ENCODE measurements at regions not wholly inside any gene's neighbourhood (a gene's known extent, or its start where the extent isn't known, plus 50 kb on each side); places are given as distances from the start of the nearest gene placed in this dataset.

DNA sequence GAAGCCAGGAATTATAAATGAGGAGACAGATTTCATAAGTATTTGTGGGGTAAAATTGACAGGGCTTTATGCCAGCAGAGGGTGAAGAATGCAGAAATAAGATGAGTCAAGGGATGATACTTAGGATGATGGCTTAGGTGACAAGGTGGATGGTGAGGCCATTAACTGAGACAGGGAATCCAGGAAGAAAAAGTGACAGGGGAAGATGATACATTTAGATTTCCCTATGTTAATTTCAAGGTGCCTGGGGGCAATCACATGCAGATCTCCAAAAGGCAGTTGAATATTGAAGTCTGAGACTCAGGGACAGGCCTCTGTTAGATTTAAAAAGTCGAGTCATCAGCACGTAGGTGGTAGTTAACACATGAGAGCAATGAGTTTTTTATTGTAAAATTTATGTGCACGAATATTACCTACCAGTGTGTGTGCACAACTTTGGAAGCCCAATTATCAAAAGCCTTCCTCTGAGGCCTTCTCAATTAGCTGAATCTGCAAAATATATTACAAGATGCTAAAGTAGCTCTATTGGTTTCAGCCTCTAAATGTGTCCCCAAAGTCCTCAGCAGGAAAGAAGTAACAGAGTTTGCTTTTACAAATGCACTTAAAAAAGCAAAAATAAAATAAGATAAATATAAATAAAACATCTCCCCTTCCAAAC, 67.9 kb upstream of the CHL1 start:
- Mint-ChIP-seq H3K27me3 (ENCODE audit: low read depth) (peaks cover 5% of the 10 kb centered on the region; the same call in 1 of the 2 replicates), H3K36me3 (peaks cover 79% of the 10 kb centered on the region), H3K9me3 (peaks cover 92% of the 10 kb centered on the region), H3K4me1 (no peaks in the 10 kb centered on the region), H3K27ac (no peak overlapping the region), H3K4me3 (no peak overlapping the region)
- TF ChIP-seq NR1H2 (CRISPR knock-in tag; IDR thresholded peaks at IDR 0.05) (no peak), ZNF423 (CRISPR knock-in tag; IDR thresholded peaks at IDR 0.05) (no peak), CREM (CRISPR knock-in tag; IDR thresholded peaks at IDR 0.05) (no peak), ATF3 (CRISPR knock-in tag; conservative IDR thresholded peaks at IDR 0.05) (no peak)
- no peak for ATAC-seq
- ChIA-PET POLR2A (no interaction called here), CTCF (no interaction called here)
- DNase-seq (ENCODE audit: low spot score), result no peak

DNA sequence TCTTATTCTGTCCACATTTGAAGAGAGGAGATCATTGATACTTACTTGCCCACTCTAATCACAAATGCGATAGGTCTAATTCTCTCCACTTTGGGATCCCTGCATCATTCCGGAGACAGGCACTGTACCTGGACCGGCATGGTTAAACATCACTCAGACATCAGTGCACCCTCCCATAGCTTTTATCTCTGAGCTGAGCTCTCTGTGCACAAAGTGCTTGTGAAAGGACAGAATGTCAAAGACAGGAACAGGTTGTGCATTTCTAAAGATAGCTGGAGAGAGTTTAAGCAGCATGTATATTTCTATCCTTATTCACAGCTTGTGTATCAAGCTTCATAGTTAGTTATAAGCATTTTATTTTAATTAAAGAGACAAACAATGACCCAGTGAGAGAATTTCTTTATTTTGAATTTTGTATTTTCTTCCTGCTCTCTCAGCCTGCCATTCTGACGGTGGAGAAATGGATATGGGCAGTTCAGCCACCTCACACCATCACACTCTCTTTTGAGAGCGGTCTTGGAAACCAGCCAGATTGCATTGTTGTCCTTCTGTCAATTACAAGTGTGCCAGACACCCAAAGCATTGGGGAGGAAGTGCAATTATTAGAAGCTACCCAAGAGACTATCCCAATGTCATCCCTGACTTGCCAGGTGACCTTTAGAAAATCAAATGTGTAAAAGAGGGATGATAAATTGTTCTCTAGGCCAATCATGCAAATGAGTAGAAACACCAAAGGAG, 65.2 kb upstream of the CHL1 start:
- peaks cover 57% of the 10 kb centered on the region for H3K36me3 Mint-ChIP-seq
- no peaks in the 10 kb centered on the region for H3K4me1 Mint-ChIP-seq
- no peak for TF ChIP-seq ATF3 (CRISPR knock-in tag; conservative IDR thresholded peaks at IDR 0.05)
- TF ChIP-seq, protein P1, sequence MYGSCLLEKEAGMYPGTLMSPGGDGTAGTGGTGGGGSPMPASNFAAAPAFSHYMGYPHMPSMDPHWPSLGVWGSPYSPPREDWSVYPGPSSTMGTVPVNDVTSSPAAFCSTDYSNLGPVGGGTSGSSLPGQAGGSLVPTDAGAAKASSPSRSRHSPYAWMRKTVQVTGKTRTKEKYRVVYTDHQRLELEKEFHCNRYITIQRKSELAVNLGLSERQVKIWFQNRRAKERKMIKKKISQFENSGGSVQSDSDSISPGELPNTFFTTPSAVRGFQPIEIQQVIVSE (CRISPR knock-in tag; IDR thresholded peaks at IDR 0.05; ENCODE audit: borderline replicate concordance), result no peak
- TF ChIP-seq TEAD4 (CRISPR knock-in tag; IDR thresholded peaks at IDR 0.05), result no peak
- TF ChIP-seq, protein P2, sequence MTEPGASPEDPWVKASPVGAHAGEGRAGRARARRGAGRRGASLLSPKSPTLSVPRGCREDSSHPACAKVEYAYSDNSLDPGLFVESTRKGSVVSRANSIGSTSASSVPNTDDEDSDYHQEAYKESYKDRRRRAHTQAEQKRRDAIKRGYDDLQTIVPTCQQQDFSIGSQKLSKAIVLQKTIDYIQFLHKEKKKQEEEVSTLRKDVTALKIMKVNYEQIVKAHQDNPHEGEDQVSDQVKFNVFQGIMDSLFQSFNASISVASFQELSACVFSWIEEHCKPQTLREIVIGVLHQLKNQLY (CRISPR knock-in tag; IDR thresholded peaks at IDR 0.05), result no peak
- TF ChIP-seq TCF7 (CRISPR knock-in tag; IDR thresholded peaks at IDR 0.05; ENCODE audit: low read depth), result no peak
- TF ChIP-seq, protein P3, sequence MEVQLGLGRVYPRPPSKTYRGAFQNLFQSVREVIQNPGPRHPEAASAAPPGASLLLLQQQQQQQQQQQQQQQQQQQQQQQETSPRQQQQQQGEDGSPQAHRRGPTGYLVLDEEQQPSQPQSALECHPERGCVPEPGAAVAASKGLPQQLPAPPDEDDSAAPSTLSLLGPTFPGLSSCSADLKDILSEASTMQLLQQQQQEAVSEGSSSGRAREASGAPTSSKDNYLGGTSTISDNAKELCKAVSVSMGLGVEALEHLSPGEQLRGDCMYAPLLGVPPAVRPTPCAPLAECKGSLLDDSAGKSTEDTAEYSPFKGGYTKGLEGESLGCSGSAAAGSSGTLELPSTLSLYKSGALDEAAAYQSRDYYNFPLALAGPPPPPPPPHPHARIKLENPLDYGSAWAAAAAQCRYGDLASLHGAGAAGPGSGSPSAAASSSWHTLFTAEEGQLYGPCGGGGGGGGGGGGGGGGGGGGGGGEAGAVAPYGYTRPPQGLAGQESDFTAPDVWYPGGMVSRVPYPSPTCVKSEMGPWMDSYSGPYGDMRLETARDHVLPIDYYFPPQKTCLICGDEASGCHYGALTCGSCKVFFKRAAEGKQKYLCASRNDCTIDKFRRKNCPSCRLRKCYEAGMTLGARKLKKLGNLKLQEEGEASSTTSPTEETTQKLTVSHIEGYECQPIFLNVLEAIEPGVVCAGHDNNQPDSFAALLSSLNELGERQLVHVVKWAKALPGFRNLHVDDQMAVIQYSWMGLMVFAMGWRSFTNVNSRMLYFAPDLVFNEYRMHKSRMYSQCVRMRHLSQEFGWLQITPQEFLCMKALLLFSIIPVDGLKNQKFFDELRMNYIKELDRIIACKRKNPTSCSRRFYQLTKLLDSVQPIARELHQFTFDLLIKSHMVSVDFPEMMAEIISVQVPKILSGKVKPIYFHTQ (CRISPR knock-in tag; IDR thresholded peaks at IDR 0.05), result no peak
- no peak for TF ChIP-seq SMAD3 (CRISPR knock-in tag; IDR thresholded peaks at IDR 0.05; ENCODE audit: borderline replicate concordance)
- TF ChIP-seq ATF1 (CRISPR knock-in tag; IDR thresholded peaks at IDR 0.05), result no peak
- TF ChIP-seq JUN (CRISPR knock-in tag; IDR thresholded peaks at IDR 0.05), result no peak
- peaks cover 74% of the 10 kb centered on the region for H3K9me3 Mint-ChIP-seq
- CTCF ChIA-PET, result no interaction called here
- ATAC-seq (no peak), DNase-seq (ENCODE audit: low spot score) (no peak)
- peaks cover 5% of the 10 kb centered on the region; the same call in 1 of the 2 replicates for H3K27me3 Mint-ChIP-seq (ENCODE audit: low read depth)
- no peak overlapping the region for H3K4me3 Mint-ChIP-seq
- H3K27ac Mint-ChIP-seq, result no peak overlapping the region
- POLR2A ChIA-PET, result no interaction called here

DNA sequence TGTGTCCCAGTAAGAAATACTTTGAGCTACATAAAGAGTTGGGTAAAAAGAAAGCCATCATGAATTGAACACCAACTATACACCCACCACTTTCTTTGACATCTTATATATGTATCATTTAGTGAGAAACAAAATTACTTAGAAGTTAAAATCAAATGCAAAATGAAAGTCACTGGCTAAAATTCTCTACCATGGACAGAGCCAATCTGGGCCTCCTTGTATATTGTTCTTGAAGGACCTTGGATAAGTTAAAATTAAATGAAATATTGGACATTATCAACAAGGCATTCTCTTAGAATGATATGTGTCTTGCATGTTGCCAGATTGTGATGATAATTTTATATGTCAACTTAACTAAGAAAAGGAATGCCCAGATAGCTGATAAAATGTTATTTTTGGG, 64.2 kb upstream of the CHL1 start:
- H3K27ac Mint-ChIP-seq, result no peak overlapping the region
- POLR2A ChIA-PET, result no interaction called here
- H3K4me3 Mint-ChIP-seq, result no peak overlapping the region
- DNase-seq (ENCODE audit: low spot score) (no peak), ATAC-seq (no peak)
- H3K9me3 Mint-ChIP-seq, result peaks cover 76% of the 10 kb centered on the region
- peaks cover 60% of the 10 kb centered on the region for H3K36me3 Mint-ChIP-seq
- CTCF ChIA-PET, result no interaction called here
- H3K27me3 Mint-ChIP-seq (ENCODE audit: low read depth), result peaks cover 5% of the 10 kb centered on the region; the same call in 1 of the 2 replicates
- H3K4me1 Mint-ChIP-seq, result no peaks in the 10 kb centered on the region
- TF ChIP-seq TCF7 (CRISPR knock-in tag; IDR thresholded peaks at IDR 0.05; ENCODE audit: low read depth) (no peak), GTF2I (CRISPR knock-in tag; conservative IDR thresholded peaks at IDR 0.05) (no peak), ZNF423 (CRISPR knock-in tag; IDR thresholded peaks at IDR 0.05) (no peak), NFYB (CRISPR knock-in tag; conservative IDR thresholded peaks at IDR 0.05; ENCODE audit: low read depth) (no peak), CREM (CRISPR knock-in tag; IDR thresholded peaks at IDR 0.05) (no peak), CTCF (IDR thresholded peaks at IDR 0.05) (no peak), NR2C2 (CRISPR knock-in tag; IDR thresholded peaks at IDR 0.05) (no peak), ATF2 (CRISPR knock-in tag; IDR thresholded peaks at IDR 0.05; ENCODE audit: borderline replicate concordance, low read depth) (no peak), GRHL2 (CRISPR knock-in tag; IDR thresholded peaks at IDR 0.05; ENCODE audit: insufficient replicate concordance, severe bottlenecking) (no peak)
